Calu3 (cell line): ENCODE measurements at regions not wholly inside any gene's neighbourhood (a gene's known extent, or its start where the extent isn't known, plus 50 kb on each side); places are given as distances from the start of the nearest gene placed in this dataset.
A peak's percentile ranks its signal among the peaks of the same experiment; 100 is the strongest.
"Not testable (repeated sequence)": the region's sequence is repeated elsewhere in the genome, so short reads cannot be mapped to it uniquely, and the experiment has no call there.

Experiments
- BruUV-seq: library from RNA; stranded (reverse); fragments of 400-500 nt; replicated peaks from 2 replicates; lab custom pipeline; 2021; lab: Mats Ljungman, UMichigan
- CTCF ChIA-PET: fragments of 300-600 bp; sonication (Branson Sonifier 250); formaldehyde crosslinking; loops from one replicate; lab custom pipeline; 2022; ENCODE audit warnings: antibody characterized with exemption; lab: Charles Lee
- DNase-seq: peaks from one replicate; pipeline ENCODE4 v3.0.0; 2022
- H3K27ac Mint-ChIP-seq: one replicate; pipeline ENCODE4 v1.8.0; 2022; ENCODE audit warnings: mixed read lengths; ENCODE audit not compliant: unreplicated experiment
- H3K27me3 Mint-ChIP-seq: one replicate; pipeline ENCODE4 v1.8.0; 2022; ENCODE audit warnings: mixed read lengths; ENCODE audit not compliant: unreplicated experiment
- H3K36me3 Mint-ChIP-seq: one replicate; pipeline ENCODE4 v1.8.0; 2022; ENCODE audit warnings: mild to moderate bottlenecking, moderate library complexity, mixed read lengths; ENCODE audit not compliant: insufficient read depth, unreplicated experiment
- H3K4me1 Mint-ChIP-seq: one replicate; pipeline ENCODE4 v1.8.0; 2022; ENCODE audit warnings: mild to moderate bottlenecking, low read depth, mixed read lengths; ENCODE audit not compliant: unreplicated experiment
- H3K4me3 Mint-ChIP-seq: one replicate; pipeline ENCODE4 v1.8.0; 2022; ENCODE audit warnings: mild to moderate bottlenecking, low read depth, moderate library complexity, mixed read lengths; ENCODE audit not compliant: unreplicated experiment
- H3K9me3 Mint-ChIP-seq: one replicate; pipeline ENCODE4 v1.8.0; 2022; ENCODE audit warnings: low read depth, mixed read lengths; ENCODE audit not compliant: unreplicated experiment
- intact Hi-C: fragments of 100-400 bp; cut with micrococcal nuclease; formaldehyde crosslinking; loops from one replicate; pipeline ENCODE4 v1.10.0; 2022; ENCODE audit not compliant: unreplicated experiment
- TF ChIP-seq, protein P1 (sequence below): fragments of 200-600 bp; IDR thresholded peaks from one replicate; pipeline ENCODE4 v1.8.0; 2022; ENCODE audit warnings: antibody characterized with exemption; ENCODE audit not compliant: unreplicated experiment

DNA sequence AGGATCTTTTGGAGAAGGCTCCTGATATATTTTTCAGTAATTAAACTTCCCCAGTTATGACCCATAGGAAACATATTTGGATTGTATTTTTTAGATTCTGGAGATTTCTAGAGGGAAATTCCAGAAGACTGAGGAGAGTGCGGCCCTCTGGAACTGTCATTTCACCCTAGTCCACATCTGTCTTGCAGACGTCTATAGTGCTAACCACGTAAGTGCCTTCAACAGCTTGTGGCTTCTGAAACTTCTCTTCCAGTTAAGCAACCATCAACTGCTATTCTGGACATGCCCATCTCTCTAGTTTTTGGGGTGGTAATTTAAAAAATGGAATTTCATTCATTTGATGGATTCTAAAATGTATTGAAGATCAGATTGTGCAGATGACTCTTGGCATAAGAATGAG lies 1098.8 kb downstream of the TMEM121 start:
- Mint-ChIP-seq H3K27ac (no peak overlapping the region), H3K36me3 (no peaks in the 10 kb centered on the region), H3K27me3 (peaks cover 64% of the 10 kb centered on the region), H3K9me3 (no peaks in the 10 kb centered on the region), H3K4me1 (no peaks in the 10 kb centered on the region), H3K4me3 (no peak overlapping the region)
- DNase-seq = no peak
- intact Hi-C loops = no loop called here
- BruUV-seq = no TSS peak
- TF ChIP-seq, protein P1, sequence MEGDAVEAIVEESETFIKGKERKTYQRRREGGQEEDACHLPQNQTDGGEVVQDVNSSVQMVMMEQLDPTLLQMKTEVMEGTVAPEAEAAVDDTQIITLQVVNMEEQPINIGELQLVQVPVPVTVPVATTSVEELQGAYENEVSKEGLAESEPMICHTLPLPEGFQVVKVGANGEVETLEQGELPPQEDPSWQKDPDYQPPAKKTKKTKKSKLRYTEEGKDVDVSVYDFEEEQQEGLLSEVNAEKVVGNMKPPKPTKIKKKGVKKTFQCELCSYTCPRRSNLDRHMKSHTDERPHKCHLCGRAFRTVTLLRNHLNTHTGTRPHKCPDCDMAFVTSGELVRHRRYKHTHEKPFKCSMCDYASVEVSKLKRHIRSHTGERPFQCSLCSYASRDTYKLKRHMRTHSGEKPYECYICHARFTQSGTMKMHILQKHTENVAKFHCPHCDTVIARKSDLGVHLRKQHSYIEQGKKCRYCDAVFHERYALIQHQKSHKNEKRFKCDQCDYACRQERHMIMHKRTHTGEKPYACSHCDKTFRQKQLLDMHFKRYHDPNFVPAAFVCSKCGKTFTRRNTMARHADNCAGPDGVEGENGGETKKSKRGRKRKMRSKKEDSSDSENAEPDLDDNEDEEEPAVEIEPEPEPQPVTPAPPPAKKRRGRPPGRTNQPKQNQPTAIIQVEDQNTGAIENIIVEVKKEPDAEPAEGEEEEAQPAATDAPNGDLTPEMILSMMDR = no peak
- CTCF ChIA-PET = no interaction called here

DNA sequence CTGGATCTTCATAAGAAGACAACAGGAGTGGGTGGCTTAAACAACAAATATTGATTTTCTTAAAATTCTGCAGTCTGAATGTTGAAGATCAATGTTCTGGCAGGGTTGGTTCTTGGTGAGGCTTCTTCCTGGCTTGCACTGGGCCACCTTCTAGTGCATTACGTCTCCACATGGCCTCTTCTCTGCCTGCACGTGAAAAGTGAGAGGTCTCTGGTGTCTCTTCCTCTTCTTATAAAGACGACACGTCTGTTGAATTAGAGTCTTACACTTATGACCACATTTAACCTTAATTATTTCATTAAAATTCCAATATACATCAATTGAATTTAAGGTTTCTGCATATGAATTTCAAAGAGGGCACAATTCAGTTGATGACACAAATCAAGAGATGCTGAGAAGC lies 1100.1 kb downstream of the TMEM121 start:
- H3K4me3 Mint-ChIP-seq, CTCF ChIA-PET, H3K36me3 Mint-ChIP-seq, H3K27ac Mint-ChIP-seq, intact Hi-C loops, BruUV-seq, H3K9me3 Mint-ChIP-seq, H3K4me1 Mint-ChIP-seq, DNase-seq: not testable (repeated sequence)
- H3K27me3 Mint-ChIP-seq = peaks cover 77% of the 10 kb centered on the region

DNA sequence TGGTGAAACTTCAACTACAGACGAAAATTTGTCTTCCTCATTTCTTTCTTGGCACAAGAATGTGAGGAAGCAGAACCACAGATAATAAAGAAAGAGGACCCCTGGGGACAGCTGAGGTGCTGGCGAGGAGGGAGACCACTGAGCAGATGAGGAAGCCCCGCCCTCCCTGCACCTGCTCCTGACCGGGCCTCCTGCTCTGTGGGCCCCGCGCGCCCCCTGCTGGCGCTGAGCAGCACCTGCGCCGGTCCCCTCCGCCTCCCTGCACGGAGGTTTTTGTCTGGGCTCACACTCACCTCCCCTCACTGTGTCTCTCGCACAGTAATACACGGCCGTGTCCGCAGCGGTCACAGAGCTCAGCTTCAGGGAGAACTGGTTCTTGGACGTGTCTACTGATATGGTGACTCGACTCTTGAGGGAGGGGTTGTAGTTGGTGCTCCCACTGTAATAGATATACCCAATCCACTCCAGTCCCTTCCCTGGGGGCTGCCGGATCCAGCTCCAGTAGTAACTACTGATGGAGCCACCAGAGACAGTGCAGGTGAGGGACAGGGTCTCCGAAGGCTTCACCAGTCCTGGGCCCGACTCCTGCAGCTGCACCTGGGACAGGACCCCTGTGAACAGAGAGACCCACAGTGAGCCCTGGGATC lies 1100.7 kb downstream of the TMEM121 start:
- H3K4me1 Mint-ChIP-seq, H3K9me3 Mint-ChIP-seq, intact Hi-C loops, CTCF ChIA-PET, H3K36me3 Mint-ChIP-seq, H3K27ac Mint-ChIP-seq, H3K4me3 Mint-ChIP-seq, BruUV-seq: not testable (repeated sequence)
- DNase-seq = peak; percentile 60
- peaks cover 83% of the 10 kb centered on the region for H3K27me3 Mint-ChIP-seq
- TF ChIP-seq, protein P1 = peak; percentile 40

DNA sequence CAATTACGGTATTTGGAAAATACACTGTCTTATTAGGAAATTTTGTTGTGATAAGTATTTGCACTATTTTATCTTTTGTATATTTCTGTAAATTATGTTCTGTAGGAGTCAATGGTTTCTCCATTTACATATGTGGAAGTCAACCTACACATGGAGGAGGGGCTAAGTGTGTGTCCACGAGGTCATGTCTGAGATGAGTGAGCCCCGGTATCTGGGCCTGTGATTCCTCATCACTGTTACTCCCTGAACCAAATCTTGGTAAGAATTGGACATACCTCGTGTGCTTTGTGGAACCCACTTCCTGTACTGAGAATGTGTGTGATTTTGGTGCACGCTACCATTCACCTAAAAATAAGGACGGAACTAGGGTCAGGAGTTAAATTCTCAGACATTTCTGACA lies 1105.5 kb downstream of the TMEM121 start:
- no peaks in the 10 kb centered on the region for H3K36me3 Mint-ChIP-seq
- CTCF ChIA-PET = no interaction called here
- BruUV-seq = no TSS peak
- H3K27ac Mint-ChIP-seq = no peak overlapping the region
- H3K9me3 Mint-ChIP-seq = peaks cover 2% of the 10 kb centered on the region
- H3K4me3 Mint-ChIP-seq = no peak overlapping the region
- DNase-seq = no peak
- peaks cover 94% of the 10 kb centered on the region for H3K27me3 Mint-ChIP-seq
- no peaks in the 10 kb centered on the region for H3K4me1 Mint-ChIP-seq
- TF ChIP-seq, protein P1 = no peak
- intact Hi-C loops = no loop called here

DNA sequence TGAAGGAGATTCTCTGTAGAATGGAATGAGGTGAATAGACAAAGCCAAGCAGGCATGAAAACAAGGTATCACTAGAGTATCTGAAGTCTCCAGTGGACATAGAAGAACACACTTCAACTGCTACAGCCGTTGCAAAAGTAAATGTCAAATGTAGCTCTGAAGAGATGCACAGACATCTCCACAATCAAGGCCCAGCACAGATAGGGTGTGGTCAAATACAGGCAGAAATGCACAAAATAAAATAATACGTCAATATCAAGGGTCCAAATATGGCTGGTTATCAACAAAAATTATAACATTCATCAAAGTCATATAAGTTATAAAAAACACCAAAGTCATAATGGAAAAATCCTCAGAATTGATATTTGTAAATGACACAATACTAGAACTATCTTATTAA lies 1107.3 kb downstream of the TMEM121 start:
- CTCF ChIA-PET = no interaction called here
- intact Hi-C loops = no loop called here
- Mint-ChIP-seq H3K36me3 (no peaks in the 10 kb centered on the region), H3K27ac (no peak overlapping the region), H3K27me3 (peaks cover 90% of the 10 kb centered on the region), H3K4me1 (no peaks in the 10 kb centered on the region), H3K9me3 (peaks cover 3% of the 10 kb centered on the region), H3K4me3 (no peak overlapping the region)
- BruUV-seq = no TSS peak
- TF ChIP-seq, protein P1 = no peak
- DNase-seq = no peak
